Activated naive CD8-positive, alpha-beta T cell treated with anti-CD3 and anti-CD28 coated beads for 36 hours (primary cell): ENCODE measurements at regions not wholly inside any gene's neighbourhood (a gene's known extent, or its start where the extent isn't known, plus 50 kb on each side); places are given as distances from the start of the nearest gene placed in this dataset.
"Not testable (repeated sequence)": the region's sequence is repeated elsewhere in the genome, so short reads cannot be mapped to it uniquely, and the experiment has no call there.

Experiments used
- DNase-seq: peaks from one replicate; pipeline ENCODE4 v3.0.0; 2021
- H3K27ac Mint-ChIP-seq: one replicate; pipeline ENCODE4 v1.8.0; 2022; ENCODE audit warnings: mild to moderate bottlenecking, moderate library complexity, mixed read lengths
- H3K27me3 Mint-ChIP-seq: one replicate; pipeline ENCODE4 v1.8.0; 2022; ENCODE audit warnings: mild to moderate bottlenecking, mixed read lengths
- H3K36me3 Mint-ChIP-seq: one replicate; pipeline ENCODE4 v1.8.0; 2021; ENCODE audit warnings: mild to moderate bottlenecking, mixed read lengths
- H3K4me1 Mint-ChIP-seq: one replicate; pipeline ENCODE4 v1.8.0; 2021; ENCODE audit warnings: mixed read lengths
- H3K4me3 Mint-ChIP-seq: one replicate; pipeline ENCODE4 v1.8.0; 2022; ENCODE audit warnings: mild to moderate bottlenecking, moderate library complexity, mixed read lengths
- H3K9me3 Mint-ChIP-seq: one replicate; pipeline ENCODE4 v1.8.0; 2022; ENCODE audit warnings: mixed read lengths

- H3K4me1 Mint-ChIP-seq, H3K4me3 Mint-ChIP-seq, H3K9me3 Mint-ChIP-seq, DNase-seq, H3K27me3 Mint-ChIP-seq, H3K36me3 Mint-ChIP-seq, H3K27ac Mint-ChIP-seq: not testable (repeated sequence)
Measured at GRCh38 chr9:66795723-66796503, 104.6 kb upstream of the ZNF658 start.

- not testable (repeated sequence) for H3K27me3 Mint-ChIP-seq, H3K4me1 Mint-ChIP-seq, H3K27ac Mint-ChIP-seq, H3K9me3 Mint-ChIP-seq, DNase-seq, H3K4me3 Mint-ChIP-seq, H3K36me3 Mint-ChIP-seq
Measured at GRCh38 chr9:66797905-66798616, 102.5 kb upstream of the ZNF658 start.

- H3K27ac Mint-ChIP-seq, H3K4me1 Mint-ChIP-seq, H3K4me3 Mint-ChIP-seq, H3K27me3 Mint-ChIP-seq, DNase-seq, H3K36me3 Mint-ChIP-seq, H3K9me3 Mint-ChIP-seq: not testable (repeated sequence)
Measured at GRCh38 chr9:66803619-66804018, 96.9 kb upstream of the ZNF658 start.

GRCh38 chr9:66810247-66810646, 90.3 kb upstream of the ZNF658 start:
- H3K4me3 Mint-ChIP-seq, H3K4me1 Mint-ChIP-seq, H3K27me3 Mint-ChIP-seq, H3K27ac Mint-ChIP-seq, H3K9me3 Mint-ChIP-seq, DNase-seq, H3K36me3 Mint-ChIP-seq: not testable (repeated sequence)

GRCh38 chr9:66812367-66812766, 88.2 kb upstream of the ZNF658 start:
- not testable (repeated sequence) for DNase-seq, H3K36me3 Mint-ChIP-seq, H3K27me3 Mint-ChIP-seq, H3K4me1 Mint-ChIP-seq, H3K27ac Mint-ChIP-seq, H3K4me3 Mint-ChIP-seq, H3K9me3 Mint-ChIP-seq

- H3K27ac Mint-ChIP-seq, H3K27me3 Mint-ChIP-seq, H3K4me3 Mint-ChIP-seq, DNase-seq, H3K4me1 Mint-ChIP-seq, H3K9me3 Mint-ChIP-seq, H3K36me3 Mint-ChIP-seq: not testable (repeated sequence)
Measured at GRCh38 chr9:66812967-66813366, 87.6 kb upstream of the ZNF658 start.

- not testable (repeated sequence) for H3K9me3 Mint-ChIP-seq, H3K4me3 Mint-ChIP-seq, H3K27me3 Mint-ChIP-seq, H3K4me1 Mint-ChIP-seq, DNase-seq, H3K36me3 Mint-ChIP-seq, H3K27ac Mint-ChIP-seq
Measured at GRCh38 chr9:66814038-66814437, 86.5 kb upstream of the ZNF658 start.

- not testable (repeated sequence) for H3K9me3 Mint-ChIP-seq, H3K4me3 Mint-ChIP-seq, H3K36me3 Mint-ChIP-seq, DNase-seq, H3K27me3 Mint-ChIP-seq, H3K27ac Mint-ChIP-seq, H3K4me1 Mint-ChIP-seq
Measured at GRCh38 chr9:66819510-66819909, 81.0 kb upstream of the ZNF658 start.

GRCh38 chr9:66820014-66820660, 80.4 kb upstream of the ZNF658 start:
- not testable (repeated sequence) for H3K27me3 Mint-ChIP-seq, H3K27ac Mint-ChIP-seq, H3K4me1 Mint-ChIP-seq, DNase-seq, H3K36me3 Mint-ChIP-seq, H3K9me3 Mint-ChIP-seq, H3K4me3 Mint-ChIP-seq

GRCh38 chr9:66824169-66824568, 76.4 kb upstream of the ZNF658 start:
- H3K27ac Mint-ChIP-seq, DNase-seq, H3K4me3 Mint-ChIP-seq, H3K9me3 Mint-ChIP-seq, H3K27me3 Mint-ChIP-seq, H3K36me3 Mint-ChIP-seq, H3K4me1 Mint-ChIP-seq: not testable (repeated sequence)

- not testable (repeated sequence) for DNase-seq, H3K27me3 Mint-ChIP-seq, H3K9me3 Mint-ChIP-seq, H3K36me3 Mint-ChIP-seq, H3K27ac Mint-ChIP-seq, H3K4me1 Mint-ChIP-seq, H3K4me3 Mint-ChIP-seq
Measured at GRCh38 chr9:66829853-66830252, 70.7 kb upstream of the ZNF658 start.

- not testable (repeated sequence) for H3K9me3 Mint-ChIP-seq, H3K36me3 Mint-ChIP-seq, H3K27me3 Mint-ChIP-seq, H3K4me3 Mint-ChIP-seq, DNase-seq, H3K4me1 Mint-ChIP-seq, H3K27ac Mint-ChIP-seq
Measured at GRCh38 chr9:66830777-66831497, 69.6 kb upstream of the ZNF658 start.

- H3K4me3 Mint-ChIP-seq, H3K27me3 Mint-ChIP-seq, H3K27ac Mint-ChIP-seq, H3K36me3 Mint-ChIP-seq, H3K9me3 Mint-ChIP-seq, H3K4me1 Mint-ChIP-seq, DNase-seq: not testable (repeated sequence)
Measured at GRCh38 chr9:66832222-66832621, 68.3 kb upstream of the ZNF658 start.

- H3K4me3 Mint-ChIP-seq, H3K27ac Mint-ChIP-seq, H3K4me1 Mint-ChIP-seq, H3K27me3 Mint-ChIP-seq, DNase-seq, H3K36me3 Mint-ChIP-seq, H3K9me3 Mint-ChIP-seq: not testable (repeated sequence)
Measured at GRCh38 chr9:66837242-66837937, 63.1 kb upstream of the ZNF658 start.
